IMR-90 (cell line): ENCODE measurements at regions not wholly inside any gene's neighbourhood (a gene's known extent, or its start where the extent isn't known, plus 50 kb on each side); places are given as distances from the start of the nearest gene placed in this dataset.

Experiments
- ATAC-seq: fragments of 200-7000 bp; cut with Tn5 transposase; 2 replicates; pipeline ENCODE4 v1.9.1; 2020; ENCODE audit warnings: low read depth, mild to moderate bottlenecking, moderate library complexity
- BruUV-seq: library from RNA; stranded (reverse); fragments of 400-500 nt; replicated peaks from 2 replicates; lab custom pipeline; 2021; lab: Mats Ljungman, UMichigan
- CTCF ChIA-PET: fragments of 300-600 bp; formaldehyde crosslinking; extraction: SDS; loops from one replicate; lab custom pipeline; 2021; ENCODE audit warnings: antibody characterized with exemption; lab: Yijun Ruan, JAX
- POLR2A ChIA-PET: fragments of 300-600 bp; sonication (Branson Sonifier 250); formaldehyde crosslinking; loops from one replicate; lab custom pipeline; 2022; ENCODE audit warnings: antibody characterized with exemption; ENCODE audit not compliant: unreplicated experiment; lab: Charles Lee
- DNase-seq: peaks from one replicate; pipeline ENCODE4 v3.0.0; 2013
- H2AFZ ChIP-seq: replicated peaks from 2 replicates; pipeline ENCODE3; 2013; ENCODE audit warnings: low read length, mild to moderate bottlenecking; ENCODE audit not compliant: poor library complexity
- H2AK5ac ChIP-seq: 2 replicates; pipeline ENCODE4 v1.6.1; 2013; ENCODE audit warnings: low read depth, low read length, inconsistent platforms
- H2AK9ac ChIP-seq: replicated peaks from 2 replicates; pipeline ENCODE3; 2013; ENCODE audit warnings: mild to moderate bottlenecking, low read depth, low read length, moderate library complexity; ENCODE audit not compliant: poor library complexity
- H2BK120ac ChIP-seq: 2 replicates; pipeline ENCODE4 v1.6.1; 2013; ENCODE audit warnings: low read depth, low read length, inconsistent platforms
- H2BK15ac ChIP-seq: 3 replicates; pipeline ENCODE4 v1.6.1; 2013; ENCODE audit warnings: low read depth, low read length, inconsistent platforms
- H2BK20ac ChIP-seq: 2 replicates; pipeline ENCODE4 v1.6.1; 2013; ENCODE audit warnings: low read depth, mild to moderate bottlenecking, inconsistent platforms, low read length, moderate library complexity
- H2BK5ac ChIP-seq: 2 replicates; pipeline ENCODE4 v1.6.1; 2013; ENCODE audit warnings: mild to moderate bottlenecking, low read depth, low read length, inconsistent platforms; ENCODE audit not compliant: poor library complexity, severe bottlenecking
- H3K14ac ChIP-seq: replicated peaks from 2 replicates; pipeline ENCODE4 v1.6.1; 2013; ENCODE audit warnings: low read depth, low read length, inconsistent platforms
- H3K18ac ChIP-seq: 2 replicates; pipeline ENCODE4 v1.6.1; 2013; ENCODE audit warnings: low read depth, low read length, control low read depth
- H3K23ac ChIP-seq: 2 replicates; pipeline ENCODE4 v1.6.1; 2013; ENCODE audit warnings: low read depth, low read length, inconsistent platforms
- H3K27ac ChIP-seq: 2 replicates; pipeline ENCODE4 v1.5.1; 2013; ENCODE audit warnings: mild to moderate bottlenecking, control low read depth, low read length; ENCODE audit not compliant: insufficient read depth
- H3K27me3 ChIP-seq: 2 replicates; pipeline ENCODE4 v1.6.1; 2013; ENCODE audit warnings: low read length; ENCODE audit not compliant: control insufficient read depth, insufficient read depth
- H3K36me3 ChIP-seq: 2 replicates; pipeline ENCODE4 v1.6.1; 2013; ENCODE audit warnings: low read length, mixed read lengths; ENCODE audit not compliant: control insufficient read depth, insufficient read depth
- H3K4ac ChIP-seq: 2 replicates; pipeline ENCODE4 v1.6.1; 2013; ENCODE audit warnings: low read depth, low read length, inconsistent platforms
- H3K4me1 ChIP-seq: 2 replicates; pipeline ENCODE4 v1.6.1; 2013; ENCODE audit warnings: low read length, mixed read lengths; ENCODE audit not compliant: control insufficient read depth, insufficient read depth
- H3K4me2 ChIP-seq: 2 replicates; pipeline ENCODE4 v1.6.1; 2013; ENCODE audit warnings: low read depth, mild to moderate bottlenecking, control low read depth, low read length, moderate library complexity
- H3K4me3 ChIP-seq: 2 replicates; pipeline ENCODE4 v1.5.1; 2013; ENCODE audit warnings: low read depth, mild to moderate bottlenecking, control low read depth, low read length, moderate library complexity; ENCODE audit not compliant: insufficient read depth
- H3K56ac ChIP-seq: 2 replicates; pipeline ENCODE4 v1.6.1; 2013; ENCODE audit warnings: low read length, inconsistent platforms; ENCODE audit not compliant: insufficient read depth; ENCODE audit errors: extremely low read depth
- H3K79me1 ChIP-seq, 2 experiments: 2 replicates each; pipeline ENCODE4 v1.6.1; 2013; ENCODE audit warnings: low read length in 2 of 2, inconsistent platforms in 1 of 2, low read depth in 1 of 2
- H3K9ac ChIP-seq: 2 replicates; pipeline ENCODE4 v1.6.1; 2013; ENCODE audit warnings: low read depth, low read length, control low read depth
- H3K9me1 ChIP-seq: 2 replicates; pipeline ENCODE4 v1.6.1; 2013; ENCODE audit warnings: low read length, inconsistent platforms; ENCODE audit not compliant: insufficient read depth
- H3K9me3 ChIP-seq: 2 replicates; pipeline ENCODE4 v1.6.1; 2013; ENCODE audit warnings: low read length; ENCODE audit not compliant: control insufficient read depth, insufficient read depth
- H4K20me1 ChIP-seq: 2 replicates; pipeline ENCODE4 v1.6.1; 2013; ENCODE audit warnings: low read length, inconsistent platforms; ENCODE audit not compliant: insufficient read depth
- H4K5ac ChIP-seq: 2 replicates; pipeline ENCODE4 v1.6.1; 2013; ENCODE audit warnings: mild to moderate bottlenecking, low read depth, low read length, control low read depth
- H4K8ac ChIP-seq, 2 experiments: 2 replicates each; pipeline ENCODE4 v1.6.1; 2013; ENCODE audit warnings: low read depth in 2 of 2, low read length in 2 of 2, control low read depth in 1 of 2, inconsistent platforms in 1 of 2
- H4K91ac ChIP-seq: 2 replicates; pipeline ENCODE4 v1.6.1; 2013; ENCODE audit warnings: low read depth, low read length, inconsistent platforms; ENCODE audit not compliant: insufficient read depth
- BHLHE40 ChIP-seq: fragments of 150-350 bp; IDR thresholded peaks from 2 replicates; pipeline ENCODE4 v1.6.1; 2016; ENCODE audit warnings: mild to moderate bottlenecking, low read depth, low read length
- CEBPB ChIP-seq: IDR thresholded peaks from 2 replicates; pipeline ENCODE4 v1.6.1; 2012; ENCODE audit warnings: low read depth, low read length, improper control_type of control experiment
- CHD1 ChIP-seq: IDR thresholded peaks from 2 replicates; pipeline ENCODE4 v1.6.1; 2012; ENCODE audit warnings: low read depth, low read length, improper control_type of control experiment
- FOS ChIP-seq: fragments of 150-350 bp; IDR thresholded peaks from 2 replicates; pipeline ENCODE4 v1.6.1; 2016; ENCODE audit warnings: low read depth, low read length
- MAFK ChIP-seq: IDR thresholded peaks from 2 replicates; pipeline ENCODE4 v1.6.1; 2012; ENCODE audit warnings: low read depth, low read length, improper control_type of control experiment
- MAZ ChIP-seq: IDR thresholded peaks from 2 replicates; pipeline ENCODE4 v1.6.1; 2012; ENCODE audit warnings: low read depth, mild to moderate bottlenecking, low read length, improper control_type of control experiment, moderate library complexity, borderline replicate concordance
- MXI1 ChIP-seq: IDR thresholded peaks from 2 replicates; pipeline ENCODE4 v1.6.1; 2012; ENCODE audit warnings: low read depth, mild to moderate bottlenecking, low read length, moderate library complexity, borderline replicate concordance
- NFE2L2 ChIP-seq: fragments of 150-350 bp; IDR thresholded peaks from 2 replicates; pipeline ENCODE4 v1.6.1; 2016; ENCODE audit warnings: low read depth, mild to moderate bottlenecking, low read length
- POLR2A ChIP-seq: IDR thresholded peaks from 2 replicates; pipeline ENCODE4 v1.6.1; 2012; ENCODE audit warnings: mild to moderate bottlenecking, low read depth, low read length
- RAD21 ChIP-seq: IDR thresholded peaks from 2 replicates; pipeline ENCODE4 v1.6.1; 2012; ENCODE audit warnings: low read length, improper control_type of control experiment
- RCOR1 ChIP-seq: IDR thresholded peaks from 2 replicates; pipeline ENCODE4 v1.6.1; 2012; ENCODE audit warnings: mild to moderate bottlenecking, low read length, improper control_type of control experiment; ENCODE audit not compliant: insufficient replicate concordance
- RFX5 ChIP-seq: IDR thresholded peaks from 2 replicates; pipeline ENCODE4 v1.8.0; 2012; ENCODE audit warnings: low read depth, mild to moderate bottlenecking, low read length, moderate library complexity
- SMC3 ChIP-seq: fragments of 150-350 bp; IDR thresholded peaks from 2 replicates; pipeline ENCODE4 v1.6.1; 2016; ENCODE audit warnings: low read depth, mild to moderate bottlenecking, antibody characterized with exemption, low read length, moderate library complexity
- WGBS, 2 experiments: methylation state at CpG; one replicate each; pipeline versions ENCODE4 v1.1.5 to v1.1.7; 2013; ENCODE audit warnings: missing lambda C conversion rate in 2 of 2; ENCODE audit not compliant: insufficient read length in 1 of 2; ENCODE audit errors: extremely low coverage in 2 of 2; 5-methylcytosine and 5-hydroxymethylcytosine counted together
- dilution Hi-C: fragments of 300-500 bp; cut with HindIII; formaldehyde crosslinking; loops from one replicate; pipeline ENCODE4 v1.14.3; 2018; ENCODE audit warnings: low sequenced_read_pairs; ENCODE audit not compliant: unreplicated experiment
- in situ Hi-C: fragments of 300-500 bp; cut with MboI; formaldehyde crosslinking; loops from 3 replicates; pipeline ENCODE4 v1.14.3; 2019; ENCODE audit warnings: low sequenced_read_pairs, inconsistent platforms, mixed read lengths
- intact Hi-C: fragments of 100-400 bp; cut with micrococcal nuclease; formaldehyde crosslinking; loops from 2 replicates; pipeline ENCODE4 v1.10.0; 2022
- TF ChIP-seq, protein P1 (sequence below): fragments of 150-350 bp; IDR thresholded peaks from 2 replicates; pipeline ENCODE4 v1.6.1; 2017; ENCODE audit warnings: mild to moderate bottlenecking, antibody characterized with exemption, low read length, low read depth
- TF ChIP-seq, protein P2 (sequence below): conservative IDR thresholded peaks from 2 replicates; pipeline ENCODE4 v1.5.1; 2012; ENCODE audit warnings: mild to moderate bottlenecking, low read depth, low read length, improper control_type of control experiment
- TF ChIP-seq, protein P3 (sequence below): fragments of 150-350 bp; IDR thresholded peaks from 2 replicates; pipeline ENCODE4 v1.6.1; 2016; ENCODE audit warnings: low read depth, mild to moderate bottlenecking, low read length, moderate library complexity, borderline replicate concordance

DNA sequence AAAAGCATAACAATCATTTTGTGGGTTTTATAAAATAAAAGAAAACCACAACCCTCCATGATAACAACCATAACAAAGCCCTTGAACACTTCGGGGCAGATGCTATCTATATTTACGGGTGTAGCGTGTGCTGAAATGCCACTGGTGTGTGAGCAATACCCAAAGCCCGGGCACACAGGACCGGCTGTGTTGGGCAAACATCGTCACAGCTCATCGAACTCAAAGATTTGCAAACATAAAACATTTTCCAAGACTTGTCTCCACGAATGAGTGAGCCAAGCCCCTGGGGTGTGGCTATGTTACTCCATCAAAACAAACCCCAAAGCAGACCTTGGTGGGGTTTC is 290.2 kb downstream of the LPIN1 start:
- Histone ChIP-seq H3K23ac (no peak overlapping the region), H3K4me1 (peaks cover 3% of the 10 kb centered on the region), H2BK120ac (no peak overlapping the region), H4K20me1 (no peaks in the 10 kb centered on the region), H3K18ac (no peak overlapping the region), H4K5ac (no peak overlapping the region), H3K27me3 (no peaks in the 10 kb centered on the region), H2AK5ac (no peak overlapping the region), H3K9me3 (peaks cover 7% of the 10 kb centered on the region), H4K91ac (no peak overlapping the region), H2BK20ac (no peak overlapping the region), H3K56ac (no peak overlapping the region), H3K9me1 (0 out of 2 replicates have a peak, but pooled peaks cover 3% of the 10 kb centered on the region), H2AK9ac (no peak overlapping the region), H3K27ac (no peak overlapping the region), H3K9ac (no peak overlapping the region), H3K4me3 (no peak overlapping the region), H3K4ac (no peak overlapping the region), H2BK5ac (no peak overlapping the region), H3K79me1 (no peaks in the 10 kb centered on the region), H2BK15ac (no peak overlapping the region), H4K8ac (no peak overlapping the region), H3K4me2 (no peak overlapping the region), H3K36me3 (no peaks in the 10 kb centered on the region), H2AFZ (no peak overlapping the region), H3K14ac (no peak overlapping the region)
- intact Hi-C loops, result no loop called here
- ChIA-PET CTCF (no interaction called here), POLR2A (no interaction called here)
- TF ChIP-seq, protein P1, sequence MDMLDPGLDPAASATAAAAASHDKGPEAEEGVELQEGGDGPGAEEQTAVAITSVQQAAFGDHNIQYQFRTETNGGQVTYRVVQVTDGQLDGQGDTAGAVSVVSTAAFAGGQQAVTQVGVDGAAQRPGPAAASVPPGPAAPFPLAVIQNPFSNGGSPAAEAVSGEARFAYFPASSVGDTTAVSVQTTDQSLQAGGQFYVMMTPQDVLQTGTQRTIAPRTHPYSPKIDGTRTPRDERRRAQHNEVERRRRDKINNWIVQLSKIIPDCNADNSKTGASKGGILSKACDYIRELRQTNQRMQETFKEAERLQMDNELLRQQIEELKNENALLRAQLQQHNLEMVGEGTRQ, result no peak
- TF ChIP-seq BHLHE40 (no peak), MAZ (no peak), CHD1 (no peak), CEBPB (no peak), MXI1 (no peak), FOS (no peak), SMC3 (no peak), RFX5 (no peak), POLR2A (no peak), RAD21 (no peak), MAFK (no peak), NFE2L2 (no peak), RCOR1 (no peak)
- TF ChIP-seq, protein P2, sequence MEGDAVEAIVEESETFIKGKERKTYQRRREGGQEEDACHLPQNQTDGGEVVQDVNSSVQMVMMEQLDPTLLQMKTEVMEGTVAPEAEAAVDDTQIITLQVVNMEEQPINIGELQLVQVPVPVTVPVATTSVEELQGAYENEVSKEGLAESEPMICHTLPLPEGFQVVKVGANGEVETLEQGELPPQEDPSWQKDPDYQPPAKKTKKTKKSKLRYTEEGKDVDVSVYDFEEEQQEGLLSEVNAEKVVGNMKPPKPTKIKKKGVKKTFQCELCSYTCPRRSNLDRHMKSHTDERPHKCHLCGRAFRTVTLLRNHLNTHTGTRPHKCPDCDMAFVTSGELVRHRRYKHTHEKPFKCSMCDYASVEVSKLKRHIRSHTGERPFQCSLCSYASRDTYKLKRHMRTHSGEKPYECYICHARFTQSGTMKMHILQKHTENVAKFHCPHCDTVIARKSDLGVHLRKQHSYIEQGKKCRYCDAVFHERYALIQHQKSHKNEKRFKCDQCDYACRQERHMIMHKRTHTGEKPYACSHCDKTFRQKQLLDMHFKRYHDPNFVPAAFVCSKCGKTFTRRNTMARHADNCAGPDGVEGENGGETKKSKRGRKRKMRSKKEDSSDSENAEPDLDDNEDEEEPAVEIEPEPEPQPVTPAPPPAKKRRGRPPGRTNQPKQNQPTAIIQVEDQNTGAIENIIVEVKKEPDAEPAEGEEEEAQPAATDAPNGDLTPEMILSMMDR, result no peak
- TF ChIP-seq, protein P3, sequence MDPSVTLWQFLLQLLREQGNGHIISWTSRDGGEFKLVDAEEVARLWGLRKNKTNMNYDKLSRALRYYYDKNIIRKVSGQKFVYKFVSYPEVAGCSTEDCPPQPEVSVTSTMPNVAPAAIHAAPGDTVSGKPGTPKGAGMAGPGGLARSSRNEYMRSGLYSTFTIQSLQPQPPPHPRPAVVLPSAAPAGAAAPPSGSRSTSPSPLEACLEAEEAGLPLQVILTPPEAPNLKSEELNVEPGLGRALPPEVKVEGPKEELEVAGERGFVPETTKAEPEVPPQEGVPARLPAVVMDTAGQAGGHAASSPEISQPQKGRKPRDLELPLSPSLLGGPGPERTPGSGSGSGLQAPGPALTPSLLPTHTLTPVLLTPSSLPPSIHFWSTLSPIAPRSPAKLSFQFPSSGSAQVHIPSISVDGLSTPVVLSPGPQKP, result no peak
- no peak for DNase-seq
- WGBS, 2 experiments, result no CpG with 5 or more reads among the region's 8 CpGs
- ATAC-seq, result no peak
- BruUV-seq, result no TSS peak
- dilution Hi-C loops, result no loop called here
- in situ Hi-C loops, result no loop called here
